ENCODE measurements at regions not wholly inside any gene's neighbourhood (a gene's known extent, or its start where the extent isn't known, plus 50 kb on each side); places are given as distances from the start of the nearest gene placed in this dataset.

- TF ChIP-seq CTCF (IDR thresholded peaks at IDR 0.05; ENCODE audit: low read length) = no peak
- TF ChIP-seq EZH2 (IDR thresholded peaks at IDR 0.05; ENCODE audit: borderline replicate concordance, low read length) = no peak
These were observed 224.6 kb upstream of the PPARGC1A start for GRCh38 chr4:24114444-24114843.

All from OCI-LY1 (cell line).